ENCODE measurements at regions not wholly inside any gene's neighbourhood (a gene's known extent, or its start where the extent isn't known, plus 50 kb on each side); places are given as distances from the start of the nearest gene placed in this dataset.
A peak's percentile ranks its signal among the peaks of the same experiment; 100 is the strongest.
"Not testable (repeated sequence)": the region's sequence is repeated elsewhere in the genome, so short reads cannot be mapped to it uniquely, and the experiment has no call there.

- peak; percentile 64 for DNase-seq (ENCODE audit: low read depth)
Observed at GRCh38 chr1:117754061-117754969, 148.5 kb downstream of the TENT5C start.

GRCh38 chr1:117757668-117758067, 151.8 kb downstream of the TENT5C start:
- peak; percentile 56 for DNase-seq (ENCODE audit: low read depth)

DNA sequence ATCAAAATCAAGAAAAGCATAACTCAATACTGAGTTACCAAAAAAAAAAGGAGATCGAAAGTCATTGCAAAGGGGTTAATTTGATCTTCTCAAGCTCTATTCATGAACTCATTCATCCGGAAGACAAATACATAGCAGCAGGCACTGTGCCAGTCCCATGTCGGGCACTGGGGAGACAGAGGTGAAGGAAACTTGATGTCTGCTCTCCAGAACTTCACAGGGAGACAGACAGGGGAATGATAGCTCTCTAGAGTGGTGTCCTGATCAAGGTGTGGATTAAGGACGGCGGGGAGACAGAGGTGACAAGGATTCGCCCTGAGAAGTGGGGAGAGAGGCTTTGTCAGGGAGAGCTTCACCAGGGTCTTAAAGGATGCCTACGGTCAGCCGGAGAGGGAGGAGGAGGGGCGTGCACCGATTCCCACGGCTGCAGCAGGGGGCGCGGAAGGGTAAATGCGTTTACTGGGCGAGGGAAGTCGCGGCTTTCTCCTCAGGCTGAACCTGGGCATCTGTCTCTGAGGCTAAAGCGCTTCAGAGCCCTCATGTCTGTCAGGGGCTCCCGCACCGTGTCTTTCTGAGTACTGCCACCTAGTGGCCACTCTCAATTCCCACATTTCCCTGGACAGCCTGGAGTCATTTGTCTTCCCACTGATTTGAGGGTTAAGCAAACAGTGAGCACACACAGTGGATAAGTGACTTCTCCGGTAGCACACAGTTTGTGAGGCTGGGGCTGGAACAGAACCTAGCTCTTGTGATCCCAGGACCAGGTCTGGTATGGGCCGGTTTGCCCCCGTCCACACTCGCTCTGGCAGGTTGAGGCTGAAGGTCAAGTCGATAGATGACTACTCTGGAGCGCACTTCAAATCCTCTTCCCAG, 152.8 kb downstream of the TENT5C start:
- peak; percentile 83 for DNase-seq (ENCODE audit: low read depth)

DNA sequence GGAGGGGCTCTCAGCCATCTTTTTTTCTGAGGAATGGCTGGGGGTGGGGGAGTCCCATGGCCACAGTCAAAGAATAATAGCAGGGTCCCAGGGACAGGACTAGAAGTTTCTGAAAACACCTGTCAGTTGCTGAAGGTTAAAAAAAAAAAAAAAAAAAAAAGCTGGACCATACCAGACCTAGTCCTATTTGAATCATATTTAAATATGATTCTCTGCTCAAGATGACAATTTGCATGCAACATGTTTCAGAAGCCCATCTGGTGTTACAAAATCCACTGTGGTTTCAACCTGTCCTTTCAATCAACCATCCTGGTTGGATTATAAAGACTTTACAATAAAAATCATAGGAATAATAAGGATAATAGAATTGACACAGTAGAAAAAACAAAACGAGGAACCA, 153.7 kb downstream of the TENT5C start:
- no peak for DNase-seq (ENCODE audit: low read depth)

GRCh38 chr1:117760069-117760468, 154.2 kb downstream of the TENT5C start:
- no peak for DNase-seq (ENCODE audit: low read depth)

DNA sequence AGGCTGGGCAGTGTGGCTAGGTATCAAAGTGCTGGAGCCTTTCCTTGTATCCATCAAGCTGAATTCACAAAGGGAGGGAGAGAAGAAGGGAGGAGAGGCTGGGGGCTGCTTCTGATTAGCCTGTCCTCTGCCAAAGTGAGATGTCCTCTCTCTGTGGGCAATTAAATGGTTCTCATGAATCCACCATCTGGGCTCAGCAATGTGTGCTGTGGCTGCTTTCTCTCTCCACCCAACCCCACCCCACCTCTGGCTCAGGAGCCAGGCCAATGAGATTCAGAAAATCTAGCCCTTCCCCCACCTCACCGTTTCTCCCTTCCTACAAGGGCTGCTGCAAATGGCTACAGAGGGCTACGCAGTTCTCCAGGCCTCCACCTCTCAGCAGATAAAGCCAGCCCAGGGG, 154.6 kb downstream of the TENT5C start:
- no peak for DNase-seq (ENCODE audit: low read depth)

- DNase-seq (ENCODE audit: low read depth) = not testable (repeated sequence)
Observed at GRCh38 chr1:117767756-117768155, 161.7 kb downstream of the GDAP2 start.

- no peak for DNase-seq (ENCODE audit: low read depth)
Observed at GRCh38 chr1:117770981-117771531, 158.4 kb downstream of the GDAP2 start.

GRCh38 chr1:117779364-117779763, 150.1 kb downstream of the GDAP2 start:
- DNase-seq (ENCODE audit: low read depth) = no peak

DNA sequence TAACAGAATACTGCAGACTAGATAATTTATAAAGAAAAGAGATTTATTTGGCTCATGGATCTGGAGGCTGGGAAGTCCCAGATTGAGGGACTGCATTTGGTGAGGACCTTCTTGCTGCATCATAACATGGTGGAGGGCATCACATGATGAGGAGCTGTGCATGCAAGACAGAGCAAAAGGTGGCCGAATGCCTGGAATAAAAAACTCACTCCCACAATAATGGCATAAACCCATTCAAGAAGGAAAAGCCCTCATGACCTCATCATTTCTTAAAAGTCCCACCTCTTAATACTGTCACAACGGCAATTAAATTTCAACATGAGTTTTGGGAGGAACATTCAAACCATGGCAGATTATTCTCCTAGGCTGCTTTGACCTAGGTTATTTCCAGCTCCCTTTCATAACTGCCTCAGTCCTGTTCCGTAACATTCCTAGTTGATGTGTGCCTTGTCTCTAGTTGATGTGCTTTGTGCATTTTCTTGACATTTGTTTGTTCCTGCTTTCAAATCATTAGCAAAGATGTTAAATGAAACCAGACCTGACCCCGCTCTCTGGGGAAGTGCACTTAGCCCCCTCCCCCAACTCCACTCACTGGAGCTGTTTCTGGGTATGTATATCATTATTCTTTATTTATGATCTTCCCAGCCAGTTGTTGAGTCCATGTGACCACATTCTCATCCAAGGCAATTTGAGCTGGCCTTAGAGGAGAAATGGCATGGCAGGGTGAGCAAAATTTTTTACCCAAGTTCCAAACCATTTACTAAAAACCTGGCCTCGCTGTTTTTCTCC, 148.5 kb downstream of the GDAP2 start:
- no peak for DNase-seq (ENCODE audit: low read depth)

- DNase-seq (ENCODE audit: low read depth) = no peak
Observed at GRCh38 chr1:117782056-117782455, 147.4 kb downstream of the GDAP2 start.

- no peak for DNase-seq (ENCODE audit: low read depth)
Observed at GRCh38 chr1:117783606-117784396, 145.6 kb downstream of the GDAP2 start.

GRCh38 chr1:117788014-117788413, 141.4 kb downstream of the GDAP2 start:
- no peak for DNase-seq (ENCODE audit: low read depth)

GRCh38 chr1:117793413-117793812, 136.0 kb downstream of the GDAP2 start:
- no peak for DNase-seq (ENCODE audit: low read depth)

DNA sequence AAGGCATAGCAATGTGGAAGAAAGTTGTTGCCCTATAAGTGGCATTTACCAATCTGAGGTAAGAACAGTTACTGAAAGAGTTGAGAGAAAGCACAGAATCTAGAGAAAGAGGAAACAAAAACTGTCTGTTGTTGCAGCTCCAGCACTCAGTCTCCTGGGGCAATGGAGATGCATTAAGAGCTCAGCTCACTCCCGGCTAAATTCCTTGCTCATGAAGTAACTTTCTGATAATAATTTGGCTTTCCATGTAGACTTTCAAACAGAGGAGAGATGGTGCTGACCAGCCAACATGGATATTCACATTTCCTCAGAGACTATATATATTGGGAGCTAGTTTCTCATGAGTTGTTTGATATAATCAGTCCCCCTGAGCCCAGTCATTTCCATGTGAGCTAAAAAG, 135.3 kb downstream of the GDAP2 start:
- DNase-seq (ENCODE audit: low read depth) = peak; percentile 51

DNA sequence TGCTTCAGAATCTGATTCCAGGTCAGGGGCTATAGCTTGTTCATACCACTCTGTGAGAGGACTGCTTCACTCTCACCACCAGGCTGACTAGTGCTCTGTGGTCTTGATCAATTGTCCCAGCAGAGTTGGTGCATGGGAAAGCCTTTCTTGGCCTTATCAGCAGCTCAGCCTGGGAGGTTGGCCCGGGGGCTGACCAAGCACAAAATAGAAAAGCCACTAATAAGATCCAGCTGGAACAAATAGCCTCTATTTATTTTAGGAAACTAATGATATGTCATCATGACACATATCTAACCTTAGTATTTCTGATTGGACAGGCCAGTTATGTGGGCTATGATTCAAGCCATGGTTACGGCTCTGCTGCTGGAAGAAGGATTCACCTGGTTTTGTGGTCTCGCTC, 134.2 kb downstream of the GDAP2 start:
- peak; percentile 96 for DNase-seq (ENCODE audit: low read depth)

GRCh38 chr1:117795792-117796191, 133.6 kb downstream of the GDAP2 start:
- no peak for DNase-seq (ENCODE audit: low read depth)

- no peak for DNase-seq (ENCODE audit: low read depth)
Observed at GRCh38 chr1:117796226-117796625, 133.2 kb downstream of the GDAP2 start.

GRCh38 chr1:117798550-117798949, 130.9 kb downstream of the GDAP2 start:
- no peak for DNase-seq (ENCODE audit: low read depth)

DNA sequence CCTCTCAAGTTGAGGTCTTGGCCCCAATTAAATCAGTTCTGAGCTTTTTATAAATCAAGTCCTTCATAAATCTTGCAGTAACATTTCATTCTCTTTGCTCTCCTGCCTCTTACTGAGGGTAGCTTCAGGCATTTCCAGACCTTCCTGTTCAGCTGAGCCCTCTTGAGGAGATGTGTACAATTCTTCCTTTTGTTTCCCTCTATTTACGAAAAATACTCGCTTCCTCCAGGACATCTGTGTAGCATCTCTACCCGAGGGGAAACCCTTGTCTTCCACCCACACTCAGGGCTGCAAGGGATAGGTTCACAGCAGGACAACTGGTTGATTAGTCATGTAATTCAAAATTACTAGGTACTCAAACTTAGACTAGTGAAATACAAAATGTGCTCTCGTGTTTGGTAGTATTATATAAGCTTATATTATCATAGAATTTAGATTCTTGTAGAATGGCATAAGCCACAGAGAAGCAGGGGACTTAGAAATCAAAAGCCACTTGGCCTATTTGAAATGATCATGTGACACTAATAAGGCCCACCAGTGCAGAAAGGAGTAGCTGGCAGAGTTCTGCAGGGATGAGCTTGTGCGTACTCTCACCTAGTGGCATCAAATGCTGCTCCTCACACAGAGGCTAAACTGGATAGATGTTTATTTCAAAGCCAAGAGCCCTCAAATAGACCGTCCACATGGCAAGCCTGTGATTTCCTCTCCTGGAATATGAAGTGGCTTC, 126.7 kb downstream of the GDAP2 start:
- DNase-seq (ENCODE audit: low read depth) = peak; percentile 85
